Pons (tissue), 1 donor: ENCODE measurements at regions not wholly inside any gene's neighbourhood (a gene's known extent, or its start where the extent isn't known, plus 50 kb on each side); places are given as distances from the start of the nearest gene placed in this dataset.

Experiments used
- DNase-seq: peaks from one replicate; pipeline ENCODE4 v3.0.0-alpha.2; 2016; ENCODE audit warnings: low spot score

- no peak for DNase-seq
Measured at GRCh38 chr6:16078064-16078463, 50.8 kb upstream of the MYLIP start.

- DNase-seq = no peak
Measured at GRCh38 chr6:16069671-16070070, 59.2 kb upstream of the MYLIP start.

- no peak for DNase-seq
Measured at GRCh38 chr6:16069222-16069621, 59.7 kb upstream of the MYLIP start.

GRCh38 chr6:16067568-16067967, 61.3 kb upstream of the MYLIP start:
- no peak for DNase-seq

- DNase-seq = no peak
Measured at GRCh38 chr6:16064671-16065072, 64.2 kb upstream of the MYLIP start.

GRCh38 chr6:16063580-16063979, 65.3 kb upstream of the MYLIP start:
- no peak for DNase-seq

- no peak for DNase-seq
Measured at GRCh38 chr6:16061818-16062217, 67.1 kb upstream of the MYLIP start.

GRCh38 chr6:16060039-16060438, 68.8 kb upstream of the MYLIP start:
- DNase-seq = no peak

GRCh38 chr6:16059496-16059895, 69.4 kb upstream of the MYLIP start:
- no peak for DNase-seq

GRCh38 chr6:16058929-16059345, 69.9 kb upstream of the MYLIP start:
- DNase-seq = no peak

GRCh38 chr6:16058201-16058928, 70.5 kb upstream of the MYLIP start:
- DNase-seq = no peak

- no peak for DNase-seq
Measured at GRCh38 chr6:16057446-16057845, 71.4 kb upstream of the MYLIP start.

- no peak for DNase-seq
Measured at GRCh38 chr6:16056263-16056870, 72.5 kb upstream of the MYLIP start.

GRCh38 chr6:16055852-16056251, 73.0 kb upstream of the MYLIP start:
- no peak for DNase-seq

GRCh38 chr6:16049168-16049567, 79.7 kb upstream of the MYLIP start:
- no peak for DNase-seq

- DNase-seq = no peak
Measured at GRCh38 chr6:16048221-16048620, 80.7 kb upstream of the MYLIP start.

- no peak for DNase-seq
Measured at GRCh38 chr6:16047435-16047990, 81.4 kb upstream of the MYLIP start.

- no peak for DNase-seq
Measured at GRCh38 chr6:16045238-16045637, 83.6 kb upstream of the MYLIP start.

GRCh38 chr6:16044211-16044643, 84.7 kb upstream of the MYLIP start:
- no peak for DNase-seq

GRCh38 chr6:16043171-16044135, 85.4 kb upstream of the MYLIP start:
- peak; percentile 31 for DNase-seq

GRCh38 chr6:16042751-16043150, 86.1 kb upstream of the MYLIP start:
- no peak for DNase-seq

- no peak for DNase-seq
Measured at GRCh38 chr6:16041327-16041726, 87.6 kb upstream of the MYLIP start.
